EH (cell line): ENCODE measurements at regions not wholly inside any gene's neighbourhood (a gene's known extent, or its start where the extent isn't known, plus 50 kb on each side); places are given as distances from the start of the nearest gene placed in this dataset.

Source experiments
- DNase-seq: peaks from one replicate; pipeline ENCODE4 v3.0.0-alpha.2; 2015; ENCODE audit warnings: low read depth

- no peak for DNase-seq
These were observed 132.8 kb upstream of the SMAD3 start for GRCh38 chr15:66932634-66933024.

GRCh38 chr15:66933932-66934867, 131.2 kb upstream of the SMAD3 start:
- DNase-seq = no peak

- peak; percentile 18 for DNase-seq
These were observed 130.4 kb upstream of the SMAD3 start for GRCh38 chr15:66934868-66935520.

DNA sequence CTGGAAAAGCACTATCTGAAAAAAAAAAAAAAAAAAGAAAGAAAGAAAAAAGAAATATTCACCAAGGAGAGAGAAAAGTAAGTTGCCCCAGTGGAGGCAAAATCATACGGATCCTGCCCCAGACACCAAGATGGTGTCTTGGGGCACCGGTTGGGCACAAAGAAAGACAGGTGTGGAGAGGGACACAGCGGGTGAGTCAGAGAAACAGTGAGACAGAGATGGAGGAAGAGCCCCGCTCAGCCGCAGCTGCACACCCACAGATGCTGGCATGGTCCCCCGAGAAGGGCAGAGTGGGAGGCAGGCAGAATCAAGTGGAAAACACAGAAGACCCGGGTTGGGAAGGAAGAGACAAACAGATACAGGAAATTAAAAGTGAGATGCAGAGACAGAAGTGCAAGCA, 129.7 kb upstream of the SMAD3 start:
- no peak for DNase-seq

DNA sequence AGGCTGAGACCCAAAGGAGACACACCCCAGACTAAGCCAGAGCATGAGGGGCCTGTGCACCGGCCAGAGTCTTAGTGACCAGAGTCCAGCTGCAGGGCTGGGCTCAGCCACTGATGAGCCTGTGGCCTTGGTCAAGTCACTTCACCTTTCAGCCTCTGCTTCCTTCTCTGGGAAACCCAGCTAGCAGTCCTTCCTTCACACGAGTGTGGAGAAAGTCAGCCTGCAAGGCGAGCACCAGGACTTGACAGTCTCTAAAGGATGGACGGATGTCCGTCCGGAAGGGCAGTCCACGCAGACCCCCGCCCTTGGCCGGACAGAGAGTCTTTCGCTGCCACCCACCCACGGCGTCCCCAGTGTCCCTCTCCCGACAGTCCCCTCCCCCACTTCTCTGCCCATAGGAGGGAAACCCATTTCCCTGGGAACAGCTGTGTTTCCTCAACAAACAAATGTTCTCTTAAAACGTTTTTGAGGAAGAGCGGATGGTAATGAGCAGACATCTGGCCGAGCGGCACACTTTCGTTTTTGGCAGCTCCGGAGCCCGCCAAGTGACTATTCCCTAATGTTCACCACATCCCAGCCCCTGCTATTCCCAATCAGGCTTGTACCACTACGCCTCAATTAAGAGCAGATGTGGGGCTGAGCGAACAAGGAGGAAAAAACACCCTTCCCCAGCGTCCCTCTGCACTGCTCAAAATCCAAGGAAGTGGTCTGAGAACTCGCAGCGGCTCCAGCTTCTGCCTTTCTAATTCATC, 129.1 kb upstream of the SMAD3 start:
- DNase-seq = peak; percentile 76

GRCh38 chr15:66936861-66937582, 128.4 kb upstream of the SMAD3 start:
- peak; percentile 30 for DNase-seq

DNA sequence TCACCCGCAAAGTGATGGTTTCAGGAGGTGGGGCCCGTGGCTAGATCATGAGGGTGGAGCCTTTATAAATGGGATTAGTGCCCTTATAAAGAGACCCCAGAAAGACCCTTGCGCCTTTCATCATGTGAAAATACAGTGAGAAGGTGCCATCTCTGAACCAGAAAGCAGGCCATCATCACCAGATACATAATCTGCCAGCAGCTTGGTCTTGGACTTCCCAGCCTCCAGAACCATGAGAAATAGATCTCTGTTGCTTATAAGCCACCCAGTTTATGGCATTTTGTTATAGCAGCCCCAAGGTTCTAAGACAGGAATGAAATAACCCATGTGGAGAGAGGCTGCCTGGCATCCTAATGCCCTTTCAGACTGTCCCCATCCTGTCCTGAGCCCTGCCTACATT, 127.8 kb upstream of the SMAD3 start:
- no peak for DNase-seq

- no peak for DNase-seq
These were observed 127.1 kb upstream of the SMAD3 start for GRCh38 chr15:66938114-66938830.

- DNase-seq = no peak
These were observed 126.4 kb upstream of the SMAD3 start for GRCh38 chr15:66939016-66939415.

GRCh38 chr15:66939451-66940023, 125.9 kb upstream of the SMAD3 start:
- no peak for DNase-seq

GRCh38 chr15:66940368-66940767, 125.0 kb upstream of the SMAD3 start:
- DNase-seq = peak; percentile 48

- DNase-seq = no peak
These were observed 124.2 kb upstream of the SMAD3 start for GRCh38 chr15:66941108-66941711.

GRCh38 chr15:66941791-66942190, 123.6 kb upstream of the SMAD3 start:
- no peak for DNase-seq

GRCh38 chr15:66942649-66943390, 122.6 kb upstream of the SMAD3 start:
- no peak for DNase-seq

GRCh38 chr15:66943456-66944095, 121.8 kb upstream of the SMAD3 start:
- no peak for DNase-seq

DNA sequence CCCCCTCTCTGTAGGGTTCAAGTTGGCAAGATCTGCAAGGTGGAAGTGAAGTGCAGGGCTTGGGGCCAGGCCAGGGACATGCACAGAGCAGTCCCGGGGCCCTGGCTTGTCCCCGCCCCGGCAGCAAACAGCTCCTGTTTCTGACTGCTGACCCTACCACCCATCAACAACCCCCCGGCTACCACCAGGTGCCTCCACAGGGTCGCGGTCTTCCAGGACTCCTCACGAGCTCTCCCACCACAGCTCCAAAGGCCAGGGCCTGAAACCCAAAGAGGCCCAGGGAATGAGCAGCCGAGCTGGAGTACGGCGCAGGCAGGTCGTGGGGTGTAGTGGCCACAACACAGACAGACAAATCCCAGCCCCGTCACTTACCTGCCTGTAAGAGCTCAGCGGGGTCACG, 121.3 kb upstream of the SMAD3 start:
- no peak for DNase-seq

GRCh38 chr15:66945286-66945685, 120.1 kb upstream of the SMAD3 start:
- DNase-seq = no peak

DNA sequence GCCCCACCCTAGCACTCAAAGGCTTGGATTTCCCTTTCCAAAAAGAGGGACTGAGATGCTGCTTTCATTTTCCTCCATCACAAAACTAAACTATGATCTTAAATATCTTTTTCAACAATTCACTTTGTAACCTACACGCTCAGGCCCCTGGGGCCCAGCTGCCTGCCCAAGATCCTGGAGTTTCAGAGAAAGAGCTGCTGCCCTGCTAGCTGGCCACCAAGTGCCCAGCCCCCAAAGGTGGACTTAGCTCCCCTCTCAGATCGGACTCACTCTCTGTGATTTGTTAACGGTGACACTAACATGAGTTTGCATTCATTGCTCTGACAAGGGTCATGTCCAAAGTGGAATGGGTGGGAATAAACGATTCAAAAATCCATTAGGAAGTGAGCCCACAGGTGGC, 119.6 kb upstream of the SMAD3 start:
- DNase-seq = no peak

DNA sequence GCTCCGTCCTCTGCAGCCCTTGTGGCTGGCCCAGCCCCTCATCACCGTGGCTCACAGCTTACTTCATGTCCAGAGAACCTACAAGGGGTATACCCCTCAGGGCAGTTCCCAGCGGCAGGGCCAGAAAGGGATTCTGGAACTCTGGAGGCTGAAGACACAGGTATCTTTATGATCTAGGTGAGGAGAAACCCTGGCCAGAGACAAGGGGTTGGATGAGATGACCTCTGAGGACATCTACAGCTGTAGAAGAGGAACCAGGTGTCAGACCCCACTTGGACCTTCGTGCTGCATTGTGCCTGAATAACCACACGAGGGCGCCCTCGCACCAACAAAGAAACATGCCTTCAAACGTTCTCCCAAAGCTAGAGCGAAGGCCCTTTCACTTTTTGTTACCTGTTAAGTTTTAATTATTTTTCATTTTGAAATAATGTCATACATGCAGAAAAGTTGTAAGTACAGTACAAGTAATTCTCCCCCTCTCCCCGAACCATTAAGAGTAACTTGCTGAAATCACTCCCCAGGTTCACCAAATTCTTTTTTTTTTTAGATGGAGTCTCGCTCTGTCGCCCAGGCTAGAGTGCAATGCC, 118.7 kb upstream of the SMAD3 start:
- peak; percentile 75 for DNase-seq
